Retinal pigment epithelial cell (primary cell): ENCODE measurements at regions not wholly inside any gene's neighbourhood (a gene's known extent, or its start where the extent isn't known, plus 50 kb on each side); places are given as distances from the start of the nearest gene placed in this dataset.

ENCODE experiments used
- DNase-seq: peaks from one replicate; pipeline ENCODE4 v3.0.0-alpha.2; 2010; ENCODE audit warnings: low read depth
- H3K4me3 ChIP-seq: 2 replicates; pipeline ENCODE4 v1.5.1; 2011; ENCODE audit warnings: mild to moderate bottlenecking, low read length, control low read depth, moderate library complexity
- TF ChIP-seq, protein P1 (sequence below): conservative IDR thresholded peaks from 2 replicates; pipeline ENCODE4 v1.5.1; 2011; ENCODE audit warnings: low read depth, low read length, control low read depth, inconsistent platforms

DNA sequence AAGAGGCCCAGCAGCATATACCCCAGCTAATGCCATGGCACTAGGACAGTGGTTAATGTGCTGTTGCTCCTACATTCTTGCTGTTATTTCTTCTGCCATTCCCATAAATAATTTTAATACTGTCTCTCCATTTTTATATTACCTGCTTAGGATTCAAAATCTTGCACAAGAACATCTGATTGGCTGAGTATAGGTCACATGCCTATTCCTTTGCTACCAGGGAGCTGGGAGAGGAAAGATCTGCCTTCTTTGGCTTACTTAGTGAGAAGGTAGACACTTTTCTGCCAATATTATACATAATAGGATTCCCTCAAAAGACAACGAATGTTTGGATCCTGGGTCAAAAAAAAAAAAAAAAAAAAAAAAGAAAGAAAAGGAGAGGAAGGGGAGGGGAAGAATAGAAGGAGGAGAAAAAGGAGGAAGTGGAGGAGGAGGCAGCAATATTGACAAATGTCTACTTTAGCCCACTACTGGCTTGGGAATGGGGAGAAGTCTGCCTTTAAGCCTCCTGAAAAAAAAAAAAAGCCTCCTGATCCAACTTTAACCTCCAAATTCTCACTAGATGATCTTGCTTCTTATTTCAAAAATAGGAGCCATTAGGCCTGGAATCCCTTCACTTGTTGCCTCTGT is 134.5 kb upstream of the HNRNPU start:
- H3K4me3 ChIP-seq: no peak overlapping the region
- TF ChIP-seq, protein P1, sequence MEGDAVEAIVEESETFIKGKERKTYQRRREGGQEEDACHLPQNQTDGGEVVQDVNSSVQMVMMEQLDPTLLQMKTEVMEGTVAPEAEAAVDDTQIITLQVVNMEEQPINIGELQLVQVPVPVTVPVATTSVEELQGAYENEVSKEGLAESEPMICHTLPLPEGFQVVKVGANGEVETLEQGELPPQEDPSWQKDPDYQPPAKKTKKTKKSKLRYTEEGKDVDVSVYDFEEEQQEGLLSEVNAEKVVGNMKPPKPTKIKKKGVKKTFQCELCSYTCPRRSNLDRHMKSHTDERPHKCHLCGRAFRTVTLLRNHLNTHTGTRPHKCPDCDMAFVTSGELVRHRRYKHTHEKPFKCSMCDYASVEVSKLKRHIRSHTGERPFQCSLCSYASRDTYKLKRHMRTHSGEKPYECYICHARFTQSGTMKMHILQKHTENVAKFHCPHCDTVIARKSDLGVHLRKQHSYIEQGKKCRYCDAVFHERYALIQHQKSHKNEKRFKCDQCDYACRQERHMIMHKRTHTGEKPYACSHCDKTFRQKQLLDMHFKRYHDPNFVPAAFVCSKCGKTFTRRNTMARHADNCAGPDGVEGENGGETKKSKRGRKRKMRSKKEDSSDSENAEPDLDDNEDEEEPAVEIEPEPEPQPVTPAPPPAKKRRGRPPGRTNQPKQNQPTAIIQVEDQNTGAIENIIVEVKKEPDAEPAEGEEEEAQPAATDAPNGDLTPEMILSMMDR: no peak
- DNase-seq: no peak

DNA sequence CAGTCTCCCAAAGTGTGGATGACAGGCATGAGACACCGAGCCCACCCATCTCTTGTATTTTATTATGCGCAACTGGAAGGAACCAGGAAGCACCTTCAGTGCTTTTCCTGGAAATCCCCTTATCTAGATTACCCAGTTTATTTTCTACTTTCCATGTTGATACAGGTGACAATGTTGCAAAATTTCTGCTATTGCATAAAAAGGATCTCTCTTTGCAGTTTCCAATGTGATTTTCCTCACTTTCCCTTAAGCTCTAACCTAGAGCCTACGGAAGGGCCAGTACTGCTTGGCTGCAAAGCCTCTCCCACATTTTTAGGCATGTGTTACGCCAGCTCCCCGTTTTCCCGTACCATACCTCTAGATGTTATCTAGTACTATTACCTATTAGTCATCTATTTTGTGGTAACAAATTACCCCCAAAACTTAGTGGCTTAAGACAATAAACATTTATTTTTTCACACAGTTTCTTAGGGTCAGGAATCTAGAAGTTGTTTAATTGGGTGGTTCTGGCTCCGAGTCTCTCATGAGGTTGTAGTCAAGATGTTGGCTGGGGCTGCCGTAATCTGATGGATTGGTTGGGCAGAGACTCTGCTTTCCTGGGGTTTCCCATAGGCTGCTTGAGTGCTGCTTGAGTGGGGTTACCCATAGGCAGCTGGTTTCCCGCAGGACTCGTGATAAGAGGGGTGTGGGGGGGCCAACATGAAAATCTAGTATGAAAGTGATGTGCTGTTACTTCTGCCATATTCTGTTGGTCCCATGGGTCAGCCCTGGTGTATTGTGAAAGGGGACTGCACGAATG is 131.5 kb upstream of the HNRNPU start:
- TF ChIP-seq, protein P1: no peak
- no peak overlapping the region for H3K4me3 ChIP-seq
- DNase-seq: no peak

DNA sequence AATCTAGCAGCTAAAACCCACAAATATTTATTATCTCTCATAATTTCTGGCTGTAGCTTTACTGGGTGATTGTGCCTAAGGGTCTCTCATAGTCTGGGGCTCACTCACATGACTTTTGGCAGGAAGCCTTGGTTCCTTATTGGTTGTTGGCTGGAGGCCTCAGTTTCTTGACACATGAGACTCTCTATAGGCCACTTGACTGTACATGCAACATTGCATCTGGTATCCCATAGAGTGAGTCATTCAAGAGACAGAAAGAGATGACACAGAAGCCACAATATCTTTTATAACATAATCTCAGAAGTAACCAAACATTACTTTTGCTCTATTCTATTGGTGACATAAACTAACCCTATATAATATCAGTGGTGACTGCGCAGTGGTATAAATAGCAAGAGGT is 128.5 kb upstream of the HNRNPU start:
- TF ChIP-seq, protein P1: no peak
- DNase-seq: no peak
- H3K4me3 ChIP-seq: no peak overlapping the region

DNA sequence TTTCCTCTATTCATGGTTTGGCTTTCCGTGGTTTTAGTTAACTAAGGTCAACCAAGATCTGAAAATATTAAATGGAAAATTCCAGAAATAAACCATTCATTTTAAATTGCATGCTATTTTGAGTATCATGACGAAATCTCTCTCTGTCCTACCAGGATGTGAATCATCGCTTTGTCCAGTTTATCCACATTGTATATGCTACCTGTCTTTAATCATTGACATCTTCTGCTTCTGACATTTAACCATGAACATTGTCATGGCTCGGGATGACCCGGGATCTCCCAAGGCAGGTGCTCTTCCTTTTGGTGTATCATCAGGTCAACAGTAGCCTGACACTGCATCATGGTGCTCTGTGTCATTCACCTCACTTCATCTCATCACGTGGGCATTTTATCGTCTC is 125.5 kb upstream of the HNRNPU start:
- H3K4me3 ChIP-seq: no peak overlapping the region
- DNase-seq: no peak
- TF ChIP-seq, protein P1: no peak

DNA sequence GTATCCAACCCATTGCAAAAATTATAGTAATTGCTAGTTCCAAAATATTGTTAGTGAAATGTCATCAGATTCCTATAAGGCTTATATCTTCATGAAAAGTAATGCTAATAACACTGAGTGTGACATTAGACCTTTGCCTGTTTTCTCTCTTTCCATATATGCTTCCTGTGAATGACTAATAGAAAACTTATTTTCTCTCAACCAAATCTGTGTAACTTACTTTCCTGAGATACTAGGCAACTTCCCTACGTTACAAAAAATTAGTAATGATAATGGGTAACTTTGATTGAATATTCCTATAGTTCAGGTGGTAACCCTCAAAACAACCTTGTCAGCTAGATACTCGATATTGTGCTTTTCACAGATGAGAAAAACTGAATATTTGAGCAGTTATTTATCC is 124.2 kb upstream of the HNRNPU start:
- DNase-seq: no peak
- TF ChIP-seq, protein P1: no peak
- H3K4me3 ChIP-seq: no peak overlapping the region

DNA sequence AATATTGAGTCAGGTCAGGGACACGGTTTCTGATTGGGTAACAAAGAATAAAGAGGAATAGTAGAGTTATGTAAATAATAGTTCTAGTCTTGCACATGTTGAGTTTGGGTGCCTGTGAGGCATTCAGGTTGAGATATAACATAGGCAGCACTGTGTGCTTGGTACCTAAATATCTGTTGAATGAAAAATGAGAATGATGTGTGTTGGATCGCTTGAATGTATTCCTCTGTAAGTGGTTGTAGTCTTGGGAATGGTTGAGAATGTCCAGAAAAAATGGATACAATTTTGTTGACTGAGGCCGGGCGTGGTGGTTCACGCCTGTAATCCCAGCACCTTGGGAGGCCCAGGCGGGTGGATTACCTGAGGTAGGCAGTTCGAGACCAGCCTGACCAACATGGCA is 116.3 kb upstream of the HNRNPU start:
- no peak overlapping the region for H3K4me3 ChIP-seq
- TF ChIP-seq, protein P1: no peak
- DNase-seq: no peak

DNA sequence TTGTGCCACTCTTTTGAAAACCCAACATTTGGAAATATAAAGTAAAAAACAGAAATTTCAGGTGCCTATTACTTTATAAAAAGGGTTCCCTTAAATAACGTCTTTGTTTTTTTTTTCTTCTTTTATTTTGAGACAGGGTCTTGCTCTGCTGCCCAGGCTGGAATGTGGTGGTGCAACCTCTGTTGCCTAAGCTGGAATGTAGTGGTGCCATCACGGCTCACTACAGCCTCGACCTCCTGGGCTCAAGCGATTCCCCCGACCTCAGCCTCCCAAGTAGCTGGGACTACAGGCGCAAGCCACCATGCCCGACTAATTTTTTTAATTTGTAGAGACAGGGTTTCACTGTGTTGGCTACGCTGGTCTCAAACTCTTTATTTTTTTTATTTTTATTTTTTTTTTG is 110.2 kb upstream of the HNRNPU start:
- TF ChIP-seq, protein P1: no peak
- DNase-seq: no peak
- H3K4me3 ChIP-seq: no peak overlapping the region
